ENCODE measurements at regions not wholly inside any gene's neighbourhood (a gene's known extent, or its start where the extent isn't known, plus 50 kb on each side); places are given as distances from the start of the nearest gene placed in this dataset.

DNA sequence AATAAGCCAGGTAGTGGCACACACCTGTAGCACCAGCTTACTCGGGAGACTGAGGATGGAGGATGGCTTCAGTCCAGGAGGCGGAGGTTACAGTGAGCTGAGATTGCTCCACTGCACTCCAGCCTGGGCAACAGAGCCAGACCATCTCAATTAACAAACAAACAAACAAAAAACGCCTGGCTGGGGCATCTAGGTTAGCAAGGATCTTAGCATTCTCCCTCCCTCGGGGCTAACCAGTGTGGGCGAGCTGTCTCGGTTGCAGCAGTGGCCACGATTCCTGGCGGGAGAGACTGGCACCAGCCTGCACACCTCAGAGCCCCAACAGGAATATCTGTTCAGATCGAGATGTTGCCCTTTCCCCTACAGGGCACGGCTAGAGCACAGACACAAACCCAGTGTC, 91.3 kb upstream of the KCTD7 start:
- Mint-ChIP-seq H3K4me1 (no peaks in the 10 kb centered on the region), H3K36me3 (ENCODE audit: low read depth) (peaks cover 8% of the 10 kb centered on the region), H3K27me3 (ENCODE audit: low read depth) (no peaks in the 10 kb centered on the region), H3K4me3 (no peak overlapping the region), H3K27ac (no peak overlapping the region), H3K9me3 (no peaks in the 10 kb centered on the region)
- TF ChIP-seq, protein P1, sequence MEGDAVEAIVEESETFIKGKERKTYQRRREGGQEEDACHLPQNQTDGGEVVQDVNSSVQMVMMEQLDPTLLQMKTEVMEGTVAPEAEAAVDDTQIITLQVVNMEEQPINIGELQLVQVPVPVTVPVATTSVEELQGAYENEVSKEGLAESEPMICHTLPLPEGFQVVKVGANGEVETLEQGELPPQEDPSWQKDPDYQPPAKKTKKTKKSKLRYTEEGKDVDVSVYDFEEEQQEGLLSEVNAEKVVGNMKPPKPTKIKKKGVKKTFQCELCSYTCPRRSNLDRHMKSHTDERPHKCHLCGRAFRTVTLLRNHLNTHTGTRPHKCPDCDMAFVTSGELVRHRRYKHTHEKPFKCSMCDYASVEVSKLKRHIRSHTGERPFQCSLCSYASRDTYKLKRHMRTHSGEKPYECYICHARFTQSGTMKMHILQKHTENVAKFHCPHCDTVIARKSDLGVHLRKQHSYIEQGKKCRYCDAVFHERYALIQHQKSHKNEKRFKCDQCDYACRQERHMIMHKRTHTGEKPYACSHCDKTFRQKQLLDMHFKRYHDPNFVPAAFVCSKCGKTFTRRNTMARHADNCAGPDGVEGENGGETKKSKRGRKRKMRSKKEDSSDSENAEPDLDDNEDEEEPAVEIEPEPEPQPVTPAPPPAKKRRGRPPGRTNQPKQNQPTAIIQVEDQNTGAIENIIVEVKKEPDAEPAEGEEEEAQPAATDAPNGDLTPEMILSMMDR (IDR thresholded peaks at IDR 0.05; ENCODE audit: unreplicated experiment in 3 of 3), result no peak

GRCh38 chr7:66537876-66538275, 90.8 kb upstream of the KCTD7 start:
- H3K36me3 Mint-ChIP-seq (ENCODE audit: low read depth), result peaks cover 11% of the 10 kb centered on the region
- no peak overlapping the region for H3K4me3 Mint-ChIP-seq
- TF ChIP-seq, protein P1 (IDR thresholded peaks at IDR 0.05; ENCODE audit: unreplicated experiment in 3 of 3), result no peak
- no peaks in the 10 kb centered on the region for H3K4me1 Mint-ChIP-seq
- H3K27ac Mint-ChIP-seq, result no peak overlapping the region
- H3K9me3 Mint-ChIP-seq, result no peaks in the 10 kb centered on the region
- no peaks in the 10 kb centered on the region for H3K27me3 Mint-ChIP-seq (ENCODE audit: low read depth)

- Mint-ChIP-seq H3K4me1 (no peaks in the 10 kb centered on the region), H3K9me3 (no peaks in the 10 kb centered on the region), H3K36me3 (ENCODE audit: low read depth) (peaks cover 11% of the 10 kb centered on the region), H3K4me3 (no peak overlapping the region), H3K27ac (no peak overlapping the region), H3K27me3 (ENCODE audit: low read depth) (no peaks in the 10 kb centered on the region)
- TF ChIP-seq, protein P1 (IDR thresholded peaks at IDR 0.05; ENCODE audit: unreplicated experiment in 3 of 3), result no peak
Observed at GRCh38 chr7:66539264-66539623, 89.4 kb upstream of the KCTD7 start.

GRCh38 chr7:66539902-66540375, 88.7 kb upstream of the KCTD7 start:
- Mint-ChIP-seq H3K27me3 (ENCODE audit: low read depth) (no peaks in the 10 kb centered on the region), H3K27ac (no peak overlapping the region), H3K36me3 (ENCODE audit: low read depth) (peaks cover 11% of the 10 kb centered on the region), H3K9me3 (no peaks in the 10 kb centered on the region), H3K4me1 (no peaks in the 10 kb centered on the region), H3K4me3 (no peak overlapping the region)
- TF ChIP-seq, protein P1 (IDR thresholded peaks at IDR 0.05; ENCODE audit: unreplicated experiment in 3 of 3), result no peak

DNA sequence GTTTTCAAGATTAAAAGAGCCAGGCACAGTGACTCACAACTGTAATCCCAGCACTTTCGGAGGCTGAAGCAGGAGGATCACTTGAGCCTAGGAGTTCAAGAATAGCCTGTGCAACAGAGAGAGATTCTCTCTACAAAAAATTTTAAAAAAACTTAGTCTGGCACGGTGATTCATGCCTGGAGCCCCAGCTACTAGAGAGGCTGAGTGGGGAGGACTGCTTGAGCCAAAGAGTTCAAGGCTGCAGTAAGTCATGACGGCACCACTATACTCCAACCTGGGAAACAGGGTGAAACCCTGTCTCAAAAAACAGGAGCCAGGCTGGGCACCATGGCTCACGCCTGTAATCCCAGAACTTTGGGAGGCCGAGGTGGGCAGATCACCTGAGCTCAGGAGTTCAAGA, 86.6 kb upstream of the KCTD7 start:
- Mint-ChIP-seq H3K27me3 (ENCODE audit: low read depth) (no peaks in the 10 kb centered on the region), H3K4me1 (no peaks in the 10 kb centered on the region), H3K9me3 (no peaks in the 10 kb centered on the region), H3K4me3 (no peak overlapping the region), H3K36me3 (ENCODE audit: low read depth) (peaks cover 14% of the 10 kb centered on the region), H3K27ac (no peak overlapping the region)
- TF ChIP-seq, protein P1 (IDR thresholded peaks at IDR 0.05; ENCODE audit: unreplicated experiment in 3 of 3), result no peak

GRCh38 chr7:66542528-66543269, 86.0 kb upstream of the KCTD7 start:
- H3K9me3 Mint-ChIP-seq, result no peaks in the 10 kb centered on the region
- H3K36me3 Mint-ChIP-seq (ENCODE audit: low read depth), result peaks cover 15% of the 10 kb centered on the region
- TF ChIP-seq, protein P1 (IDR thresholded peaks at IDR 0.05; ENCODE audit: unreplicated experiment in 3 of 3), result no peak
- H3K4me3 Mint-ChIP-seq, result no peak overlapping the region
- peak overlapping the region in 2 of 3 experiments; percentile 3 to 19 for H3K27ac Mint-ChIP-seq
- H3K27me3 Mint-ChIP-seq (ENCODE audit: low read depth), result no peaks in the 10 kb centered on the region
- H3K4me1 Mint-ChIP-seq, result no peaks in the 10 kb centered on the region

All from nephron (organoid).